Body of pancreas (tissue), 4 donors: ENCODE measurements at regions not wholly inside any gene's neighbourhood (a gene's known extent, or its start where the extent isn't known, plus 50 kb on each side); places are given as distances from the start of the nearest gene placed in this dataset.

Experiments
- ATAC-seq: fragments of 150-250 bp; one replicate; pipeline ENCODE4 v1.9.1; 2016
- DNase-seq, 4 donors: peaks; one replicate each; pipeline ENCODE4 v3.0.0-alpha.2; 2019
- H3K27ac ChIP-seq, 4 donors: fragments of 200-600 bp; sonication (generic); 1 replicate in 3 of 4; 2 replicates in 1 of 4; pipeline versions ENCODE4 v1.5.1 to v1.6.1; 2016 to 2019; ENCODE audit warnings: mild to moderate bottlenecking in 1 of 4, mixed read lengths in 1 of 4, moderate library complexity in 1 of 4
- H3K27me3 ChIP-seq, 2 donors: fragments of 200-600 bp; sonication (generic); one replicate each; pipeline ENCODE4 v1.6.0; 2016; ENCODE audit warnings: mild to moderate bottlenecking in 1 of 2
- H3K36me3 ChIP-seq, 2 donors: fragments of 200-600 bp; sonication (generic); replicated peaks in 1 of 2; 2 replicates each; pipeline ENCODE4 v1.5.1; 2016; ENCODE audit warnings: low read depth in 2 of 2; ENCODE audit not compliant: insufficient read depth in 1 of 2
- H3K4me1 ChIP-seq: fragments of 200-600 bp; sonication (generic); one replicate; pipeline ENCODE4 v1.6.0; 2016
- H3K4me3 ChIP-seq, 2 donors: fragments of 200-600 bp; sonication (generic); 1 replicate in 1 of 2; 2 replicates in 1 of 2; pipeline ENCODE4 v1.5.1; 2016 to 2019
- H3K9me3 ChIP-seq, 3 donors: fragments of 200-600 bp; sonication (generic); 1 replicate in 2 of 3; 2 replicates in 1 of 3; pipeline ENCODE4 v1.5.1; 2016
- CTCF ChIP-seq, 7 experiments: fragments of 450-650 bp in 4 of 7; fragments of 200-600 bp in 3 of 7; sonication (generic) in 3 of 7; IDR thresholded peaks; one replicate each; pipeline ENCODE4 v1.5.1; 2016 to 2019; ENCODE audit warnings: antibody characterized with exemption in 7 of 7
- POLR2A ChIP-seq, 3 donors: fragments of 450-650 bp; IDR thresholded peaks; one replicate each; pipeline ENCODE4 v1.6.1; 2016; ENCODE audit warnings: antibody characterized with exemption in 3 of 3, mild to moderate bottlenecking in 2 of 3
- WGBS, 2 donors: methylation state at CpG; one replicate each; pipeline ENCODE4 v1.1.5; 2017; 5-methylcytosine and 5-hydroxymethylcytosine counted together
- intact Hi-C: fragments of 100-400 bp; cut with DNase I; formaldehyde crosslinking; loops from one replicate; pipeline ENCODE4 v1.15.1; 2023

GRCh38 chr5:53201746-53202145, 92.2 kb upstream of the MOCS2 start:
- WGBS, 2 donors = 94 to 98% methylated on average over 3 of the region's 3 CpGs
- ATAC-seq = no peak
- TF ChIP-seq POLR2A (IDR thresholded peaks at IDR 0.05) (no peak), CTCF (IDR thresholded peaks at IDR 0.05) (no peak)

GRCh38 chr5:53206562-53206961, 97.0 kb upstream of the MOCS2 start:
- Histone ChIP-seq H3K9me3 (no peaks in the 10 kb centered on the region), H3K4me3 (no peak overlapping the region), H3K27ac (no peak overlapping the region), H3K36me3 (no peaks in the 10 kb centered on the region), H3K4me1 (no peaks in the 10 kb centered on the region), H3K27me3 (no peaks in the 10 kb centered on the region)
- WGBS, 2 donors = 81 to 84% methylated on average over 9 of the region's 9 CpGs
- DNase-seq (no peak), ATAC-seq (no peak)
- no peak for TF ChIP-seq POLR2A (IDR thresholded peaks at IDR 0.05)
- no peak for TF ChIP-seq CTCF (IDR thresholded peaks at IDR 0.05)
- intact Hi-C loops = no loop called here

More at GRCh38 chr5:53201746-53202145, 92.2 kb upstream of the MOCS2 start:
- DNase-seq = no peak
- Histone ChIP-seq H3K9me3 (no peaks in the 10 kb centered on the region), H3K36me3 (no peaks in the 10 kb centered on the region), H3K4me3 (no peak overlapping the region), H3K27me3 (no peaks in the 10 kb centered on the region), H3K4me1 (no peaks in the 10 kb centered on the region), H3K27ac (no peak overlapping the region)
- intact Hi-C loops = no loop called here

- H3K9me3 ChIP-seq = peaks cover 0 to 5% (median 0%) of the 10 kb centered on the region in 3 donors
- no peaks in the 10 kb centered on the region for H3K27me3 ChIP-seq
- TF ChIP-seq POLR2A (IDR thresholded peaks at IDR 0.05) (no peak), CTCF (IDR thresholded peaks at IDR 0.05) (no peak)
- WGBS, 2 donors = 78 to 87% methylated on average over 3 of the region's 3 CpGs
- ATAC-seq = no peak
- no peaks in the 10 kb centered on the region for H3K36me3 ChIP-seq
- DNase-seq = no peak
- H3K4me1 ChIP-seq = no peaks in the 10 kb centered on the region
- intact Hi-C loops = no loop called here
- no peak overlapping the region for H3K4me3 ChIP-seq
- no peak overlapping the region for H3K27ac ChIP-seq
Measured at GRCh38 chr5:53211799-53212198, 102.2 kb upstream of the MOCS2 start.

- Histone ChIP-seq H3K27me3 (no peaks in the 10 kb centered on the region), H3K4me3 (no peak overlapping the region), H3K9me3 (no peaks in the 10 kb centered on the region), H3K4me1 (no peaks in the 10 kb centered on the region), H3K36me3 (no peaks in the 10 kb centered on the region), H3K27ac (no peak overlapping the region)
- DNase-seq (no peak), ATAC-seq (no peak)
- intact Hi-C loops = no loop called here
- 74 to 75% methylated on average over 6 of the region's 6 CpGs for WGBS, 2 donors
- TF ChIP-seq POLR2A (IDR thresholded peaks at IDR 0.05) (no peak), CTCF (IDR thresholded peaks at IDR 0.05) (no peak)
Measured at GRCh38 chr5:53219174-53219573, 109.6 kb upstream of the MOCS2 start.

- intact Hi-C loops = no loop called here
- H3K36me3 ChIP-seq = no peaks in the 10 kb centered on the region
- 49 to 50% methylated on average over 3 of the region's 3 CpGs for WGBS, 2 donors
Measured at GRCh38 chr5:53219610-53220009, 110.1 kb upstream of the MOCS2 start.

More at GRCh38 chr5:53219610-53220009, 110.1 kb upstream of the MOCS2 start:
- Histone ChIP-seq H3K27me3 (no peaks in the 10 kb centered on the region), H3K4me1 (no peaks in the 10 kb centered on the region), H3K27ac (no peak overlapping the region), H3K9me3 (no peaks in the 10 kb centered on the region), H3K4me3 (no peak overlapping the region)
- TF ChIP-seq POLR2A (IDR thresholded peaks at IDR 0.05) (no peak), CTCF (IDR thresholded peaks at IDR 0.05) (no peak)
- DNase-seq (no peak), ATAC-seq (no peak)
